Stomach (tissue), 8 donors: ENCODE measurements at regions not wholly inside any gene's neighbourhood (a gene's known extent, or its start where the extent isn't known, plus 50 kb on each side); places are given as distances from the start of the nearest gene placed in this dataset.

Experiments used
- DNase-seq, 2 donors: peaks; one replicate each; pipeline versions ENCODE4 v3.0.0 to v3.0.0-alpha.2; 2013 to 2019
- H3K27ac ChIP-seq, 5 donors: fragments of 200-600 bp in 4 of 5; sonication (generic) in 4 of 5; one replicate each; pipeline ENCODE4 v1.5.1; 2013 to 2019; ENCODE audit warnings: mild to moderate bottlenecking in 1 of 5, moderate library complexity in 1 of 5
- H3K27me3 ChIP-seq, 3 donors: fragments of 200-600 bp; sonication (generic); one replicate each; pipeline ENCODE4 v1.5.1; 2017 to 2019; ENCODE audit warnings: mixed run types in 1 of 3
- H3K36me3 ChIP-seq, 4 donors: fragments of 200-600 bp; sonication (generic); 1 replicate in 3 of 4; 2 replicates in 1 of 4; pipeline ENCODE4 v1.5.1; 2016 to 2019
- H3K4me1 ChIP-seq, 4 donors: fragments of 200-600 bp; sonication (generic); one replicate each; pipeline ENCODE4 v1.5.1; 2016 to 2019
- H3K4me3 ChIP-seq, 4 donors: fragments of 200-600 bp; sonication (generic) in 3 of 4; one replicate each; pipeline ENCODE4 v1.5.1; 2016 to 2019; ENCODE audit warnings: mild to moderate bottlenecking in 1 of 4
- H3K9me3 ChIP-seq, 4 donors: fragments of 200-600 bp; sonication (generic); one replicate each; pipeline ENCODE4 v1.5.1; 2016 to 2019
- CTCF ChIP-seq, 7 experiments: fragments of 450-650 bp in 4 of 7; fragments of 200-600 bp in 3 of 7; sonication (generic) in 3 of 7; IDR thresholded peaks; one replicate each; pipeline ENCODE4 v1.5.1; 2016 to 2019; ENCODE audit warnings: antibody characterized with exemption in 7 of 7, control low read depth in 2 of 7, mild to moderate bottlenecking in 1 of 7
- EP300 ChIP-seq: sonication (generic); formaldehyde crosslinking; IDR thresholded peaks from one replicate; pipeline ENCODE4 v1.6.1; 2017; ENCODE audit warnings: antibody characterized with exemption
- POLR2A ChIP-seq, 4 donors: fragments of 450-650 bp; IDR thresholded peaks; one replicate each; pipeline ENCODE4 v1.6.1; 2016; ENCODE audit warnings: antibody characterized with exemption in 4 of 4, control low read depth in 2 of 4, mild to moderate bottlenecking in 1 of 4, moderate library complexity in 1 of 4
- POLR2AphosphoS5 ChIP-seq, 3 donors: sonication (generic); formaldehyde crosslinking; IDR thresholded peaks; one replicate each; pipeline ENCODE4 v1.6.1; 2016; ENCODE audit warnings: antibody characterized with exemption in 3 of 3
- WGBS, 5 donors: extraction: QIAGEN DNeasy Blood & Tissue Kit in 3 of 5; methylation state at CpG; one replicate each; pipeline versions ENCODE4 v1.1.5 to v1.1.7; 2013 to 2018; 5-methylcytosine and 5-hydroxymethylcytosine counted together
- intact Hi-C: fragments of 100-400 bp; cut with DNase I; formaldehyde crosslinking; loops from one replicate; pipeline ENCODE4 v1.15.1; 2023; ENCODE audit warnings: low total_unique reads
- donor health status: healthy with polysubstance abuse.
- donor health status: Bipolar disorder and iron deficiency.
- donor health status: healthy.

- H3K4me1 ChIP-seq, result peaks cover 6 to 17% (median 7%) of the 10 kb centered on the region in 4 donors
- no peaks in the 10 kb centered on the region for H3K27me3 ChIP-seq
- H3K9me3 ChIP-seq, result no peaks in the 10 kb centered on the region
- no peak for DNase-seq
- H3K27ac ChIP-seq, result no peak overlapping the region
- 92 to 97% (median 96%) methylated on average over 16 to 31 of the region's 31 CpGs for WGBS, 5 donors
- intact Hi-C loops, result loop anchor here (5.0 kb wide), 1 partner anchor 352 kb away; no protein-coding TSS in a partner anchor
- H3K36me3 ChIP-seq, result no peaks in the 10 kb centered on the region
- no peak overlapping the region for H3K4me3 ChIP-seq
- no peak for TF ChIP-seq POLR2AphosphoS5 (IDR thresholded peaks at IDR 0.05)
- TF ChIP-seq POLR2A (IDR thresholded peaks at IDR 0.05), result no peak
- TF ChIP-seq CTCF (IDR thresholded peaks at IDR 0.05), result no peak
- TF ChIP-seq EP300, result no peak
Observed at GRCh38 chr4:38324861-38325628, 339.0 kb upstream of the KLF3 start.

GRCh38 chr4:38325629-38325913 lies 338.4 kb upstream of the KLF3 start:
- Histone ChIP-seq H3K36me3 (no peaks in the 10 kb centered on the region), H3K4me1 (peaks cover under 1 to 11% (median 3%) of the 10 kb centered on the region in 4 donors), H3K27me3 (no peaks in the 10 kb centered on the region), H3K27ac (no peak overlapping the region), H3K4me3 (no peak overlapping the region), H3K9me3 (no peaks in the 10 kb centered on the region)
- DNase-seq, result no peak
- TF ChIP-seq POLR2AphosphoS5 (IDR thresholded peaks at IDR 0.05), result no peak
- TF ChIP-seq POLR2A (IDR thresholded peaks at IDR 0.05), result no peak
- no peak for TF ChIP-seq EP300
- no peak for TF ChIP-seq CTCF (IDR thresholded peaks at IDR 0.05)
- 79 to 87% (median 82%) methylated on average over 2 of the region's 2 CpGs for WGBS, 5 donors
- intact Hi-C loops, result no loop called here

- peaks cover 0 to 9% (median 2%) of the 10 kb centered on the region in 4 donors for H3K4me1 ChIP-seq
- H3K36me3 ChIP-seq, result no peaks in the 10 kb centered on the region
- DNase-seq, result no peak
- no peak overlapping the region for H3K4me3 ChIP-seq
- intact Hi-C loops, result no loop called here
- no peaks in the 10 kb centered on the region for H3K27me3 ChIP-seq
- no peak overlapping the region for H3K27ac ChIP-seq
- H3K9me3 ChIP-seq, result no peaks in the 10 kb centered on the region
- TF ChIP-seq POLR2AphosphoS5 (IDR thresholded peaks at IDR 0.05) (no peak), POLR2A (IDR thresholded peaks at IDR 0.05) (no peak), CTCF (IDR thresholded peaks at IDR 0.05) (no peak), EP300 (no peak)
- WGBS, 5 donors, result 88 to 98% (median 95%) methylated on average over 3 of the region's 3 CpGs
Observed at GRCh38 chr4:38326499-38326898, 337.5 kb upstream of the KLF3 start.

- H3K27me3 ChIP-seq, result no peaks in the 10 kb centered on the region
- no peak for TF ChIP-seq EP300
- no peak for TF ChIP-seq POLR2A (IDR thresholded peaks at IDR 0.05)
- no peak for TF ChIP-seq POLR2AphosphoS5 (IDR thresholded peaks at IDR 0.05)
- TF ChIP-seq CTCF (IDR thresholded peaks at IDR 0.05), result no peak
- DNase-seq, result no peak
- H3K9me3 ChIP-seq, result no peaks in the 10 kb centered on the region
- H3K4me3 ChIP-seq, result no peak overlapping the region
- H3K36me3 ChIP-seq, result no peaks in the 10 kb centered on the region
- intact Hi-C loops, result no loop called here
- H3K27ac ChIP-seq, result no peak overlapping the region
- peaks cover 0 to 9% (median 2%) of the 10 kb centered on the region in 4 donors for H3K4me1 ChIP-seq
Observed at GRCh38 chr4:38327174-38327573, 336.8 kb upstream of the KLF3 start.
